ENCODE measurements at regions not wholly inside any gene's neighbourhood (a gene's known extent, or its start where the extent isn't known, plus 50 kb on each side); places are given as distances from the start of the nearest gene placed in this dataset.

- TF ChIP-seq CTCF (conservative IDR thresholded peaks at IDR 0.05 in 1 of 2, IDR thresholded peaks at IDR 0.05 in 1 of 2; ENCODE audit: low read depth in 1 of 2, low read length in 2 of 2) (no peak), EZH2 (IDR thresholded peaks at IDR 0.05; ENCODE audit: low read length, missing control alignments) (no peak)
These were observed 107.5 kb upstream of the PELI1 start for GRCh38 chr2:64251497-64252250.

All from fibroblast of lung (primary cell).